GM23338 (cell line): ENCODE measurements at regions not wholly inside any gene's neighbourhood (a gene's known extent, or its start where the extent isn't known, plus 50 kb on each side); places are given as distances from the start of the nearest gene placed in this dataset.
"Not testable (repeated sequence)": the region's sequence is repeated elsewhere in the genome, so short reads cannot be mapped to it uniquely, and the experiment has no call there.

Experiments
- ATAC-seq: fragments of 200-7000 bp; cut with Tn5 transposase; 3 replicates; pipeline ENCODE4 v1.9.1; 2020
- DNase-seq: peaks from one replicate; pipeline ENCODE4 v3.0.0-alpha.2; 2015; ENCODE audit warnings: low spot score
- H2AFZ ChIP-seq: fragments of 200-600 bp; sonication (generic); 2 replicates; pipeline ENCODE4 v1.8.0; 2016; ENCODE audit warnings: antibody characterized with exemption, mild to moderate bottlenecking, moderate library complexity
- H3F3A ChIP-seq: fragments of 200-600 bp; sonication (generic); replicated peaks from 2 replicates; pipeline ENCODE4 v1.8.0; 2017; ENCODE audit warnings: antibody characterized with exemption, mixed run types, low read depth
- H3K27ac ChIP-seq: fragments of 200-600 bp; sonication (generic); 2 replicates; pipeline ENCODE4 v1.6.1; 2016; ENCODE audit warnings: low read depth
- H3K27me3 ChIP-seq: fragments of 200-600 bp; sonication (generic); 2 replicates; pipeline ENCODE4 v1.8.0; 2016; ENCODE audit warnings: mild to moderate bottlenecking, mixed run types, moderate library complexity; ENCODE audit not compliant: insufficient read depth
- H3K36me3 ChIP-seq: fragments of 200-600 bp; sonication (generic); 2 replicates; pipeline ENCODE4 v1.8.0; 2016; ENCODE audit warnings: mild to moderate bottlenecking; ENCODE audit not compliant: insufficient read depth
- H3K4me1 ChIP-seq: fragments of 200-600 bp; sonication (generic); 2 replicates; pipeline ENCODE4 v1.8.0; 2016; ENCODE audit warnings: mild to moderate bottlenecking, moderate library complexity; ENCODE audit not compliant: insufficient read depth
- H3K4me2 ChIP-seq: fragments of 200-600 bp; sonication (generic); 2 replicates; pipeline ENCODE4 v1.7.1; 2017; ENCODE audit warnings: mixed run types
- H3K4me3 ChIP-seq: fragments of 200-600 bp; sonication (generic); 2 replicates; pipeline ENCODE4 v1.6.1; 2016; ENCODE audit warnings: mixed run types
- H3K79me2 ChIP-seq: fragments of 200-600 bp; sonication (generic); replicated peaks from 2 replicates; pipeline ENCODE4 v1.8.0; 2017; ENCODE audit warnings: mild to moderate bottlenecking; ENCODE audit not compliant: insufficient read depth
- H3K9me2 ChIP-seq: fragments of 200-600 bp; sonication (generic); 2 replicates; pipeline ENCODE4 v1.8.0; 2017; ENCODE audit not compliant: insufficient read depth
- H4K20me1 ChIP-seq: fragments of 200-600 bp; sonication (generic); replicated peaks from 2 replicates; pipeline ENCODE4 v1.8.0; 2017; ENCODE audit warnings: mild to moderate bottlenecking; ENCODE audit not compliant: insufficient read depth
- H3K27ac Mint-ChIP-seq: 2 replicates; pipeline ENCODE4 v1.8.0; 2020; ENCODE audit warnings: inconsistent platforms, mild to moderate bottlenecking, moderate library complexity, mixed read lengths
- H3K27me3 Mint-ChIP-seq: 3 replicates; pipeline ENCODE4 v1.8.0; 2022; ENCODE audit warnings: low read depth, mild to moderate bottlenecking, moderate library complexity, mixed read lengths, inconsistent platforms; ENCODE audit not compliant: insufficient read depth, poor library complexity
- H3K36me3 Mint-ChIP-seq: 3 replicates; pipeline ENCODE4 v1.8.0; 2021; ENCODE audit warnings: low read depth, mild to moderate bottlenecking, inconsistent platforms, moderate library complexity, mixed read lengths
- H3K4me1 Mint-ChIP-seq: 3 replicates; pipeline ENCODE4 v1.8.0; 2020; ENCODE audit warnings: mild to moderate bottlenecking, inconsistent platforms, mixed read lengths
- H3K4me3 Mint-ChIP-seq: 3 replicates; pipeline ENCODE4 v1.8.0; 2021; ENCODE audit warnings: moderate library complexity, mild to moderate bottlenecking, inconsistent platforms, mixed read lengths
- H3K9me3 Mint-ChIP-seq: 3 replicates; pipeline ENCODE4 v1.8.0; 2020; ENCODE audit warnings: moderate library complexity, mild to moderate bottlenecking, inconsistent platforms, mixed read lengths
- POLR2AphosphoS5 ChIP-seq: IDR thresholded peaks from 2 replicates; pipeline ENCODE4 v1.6.1; 2016; ENCODE audit warnings: antibody characterized with exemption, low read depth

- H3F3A ChIP-seq, H3K36me3 ChIP-seq, H3K9me2 ChIP-seq, H3K4me1 ChIP-seq, H3K27me3 ChIP-seq, H2AFZ ChIP-seq, H3K9me3 Mint-ChIP-seq: not testable (repeated sequence)
- H3K4me3 ChIP-seq: peak overlapping the region; percentile 92
- Mint-ChIP-seq H3K27me3 (peaks cover 24% of the 10 kb centered on the region), H3K4me1 (peaks cover 20% of the 10 kb centered on the region), H3K27ac (peak overlapping the region; percentile 99), H3K36me3 (peaks cover 41% of the 10 kb centered on the region), H3K4me3 (peak overlapping the region; percentile 93)
- ATAC-seq (peak; percentile 89), DNase-seq (peak; percentile 83)
- peak overlapping the region; percentile 79 for H3K4me2 ChIP-seq
- peak overlapping the region; percentile 98 for H3K27ac ChIP-seq
- H3K79me2 ChIP-seq: peaks cover 83% of the 10 kb centered on the region
- TF ChIP-seq POLR2AphosphoS5: peak; percentile 75
- peaks cover 29% of the 10 kb centered on the region for H4K20me1 ChIP-seq
These were observed 93.0 kb downstream of the CRLF3 start for GRCh38 chr17:30731210-30732132.

- not testable (repeated sequence) for H3K4me1 ChIP-seq, H3K27me3 ChIP-seq, H2AFZ ChIP-seq, H3F3A ChIP-seq, DNase-seq, H3K9me3 Mint-ChIP-seq, H3K9me2 ChIP-seq, H3K36me3 ChIP-seq
- H3K27ac Mint-ChIP-seq: peak overlapping the region; percentile 92
- peak overlapping the region; percentile 93 for H3K4me3 Mint-ChIP-seq
- peak overlapping the region; percentile 50 for H3K4me3 ChIP-seq
- H3K4me2 ChIP-seq: peak overlapping the region; percentile 67
- H3K27ac ChIP-seq: peak overlapping the region; percentile 89
- peaks cover 83% of the 10 kb centered on the region for H3K79me2 ChIP-seq
- peaks cover 35% of the 10 kb centered on the region for H4K20me1 ChIP-seq
- ATAC-seq: peak; percentile 9
- peaks cover 20% of the 10 kb centered on the region for H3K4me1 Mint-ChIP-seq
- peaks cover 38% of the 10 kb centered on the region for H3K36me3 Mint-ChIP-seq
- H3K27me3 Mint-ChIP-seq: peaks cover 22% of the 10 kb centered on the region
These were observed 93.7 kb downstream of the CRLF3 start for GRCh38 chr17:30730837-30731209.

- H3K36me3 Mint-ChIP-seq: peaks cover 33% of the 10 kb centered on the region
- peak overlapping the region; percentile 93 for H3K4me3 Mint-ChIP-seq
- Histone ChIP-seq H4K20me1 (peaks cover 39% of the 10 kb centered on the region), H3K4me3 (peak overlapping the region; percentile 50), H3K27ac (peak overlapping the region; percentile 89; the same call in 1 of the 2 replicates), H3K79me2 (peaks cover 83% of the 10 kb centered on the region)
- H3K9me3 Mint-ChIP-seq, H3K36me3 ChIP-seq, DNase-seq, H2AFZ ChIP-seq, H3F3A ChIP-seq, H3K4me1 ChIP-seq, H3K4me2 ChIP-seq, H3K9me2 ChIP-seq, H3K27me3 ChIP-seq, ATAC-seq: not testable (repeated sequence)
- peak overlapping the region; percentile 92 for H3K27ac Mint-ChIP-seq
- peaks cover 20% of the 10 kb centered on the region for H3K27me3 Mint-ChIP-seq
- H3K4me1 Mint-ChIP-seq: peaks cover 16% of the 10 kb centered on the region
These were observed 94.2 kb downstream of the CRLF3 start for GRCh38 chr17:30730171-30730836.

- H4K20me1 ChIP-seq: peaks cover 37% of the 10 kb centered on the region
These were observed 94.9 kb downstream of the CRLF3 start for GRCh38 chr17:30729471-30730170.

GRCh38 chr17:30727517-30727916 is 97.0 kb downstream of the CRLF3 start:
- not testable (repeated sequence) for ATAC-seq, H3K27me3 ChIP-seq, H2AFZ ChIP-seq, H3F3A ChIP-seq, H3K4me3 Mint-ChIP-seq, H3K9me2 ChIP-seq, H3K4me3 ChIP-seq, H3K27ac ChIP-seq, DNase-seq, H3K4me2 ChIP-seq, H3K9me3 Mint-ChIP-seq, H3K4me1 ChIP-seq, H3K27ac Mint-ChIP-seq, H3K4me1 Mint-ChIP-seq, H3K36me3 ChIP-seq
- H4K20me1 ChIP-seq: peaks cover 28% of the 10 kb centered on the region
- Mint-ChIP-seq H3K36me3 (peaks cover 22% of the 10 kb centered on the region), H3K27me3 (peaks cover 18% of the 10 kb centered on the region)
- H3K79me2 ChIP-seq: peaks cover 83% of the 10 kb centered on the region

More at GRCh38 chr17:30729471-30730170, 94.9 kb downstream of the CRLF3 start:
- not testable (repeated sequence) for H3K36me3 ChIP-seq, H3K9me3 Mint-ChIP-seq, H3K4me2 ChIP-seq, H3F3A ChIP-seq, H3K4me1 ChIP-seq, H3K9me2 ChIP-seq, H3K27me3 ChIP-seq, H2AFZ ChIP-seq, DNase-seq, ATAC-seq, H3K4me3 ChIP-seq, H3K27ac ChIP-seq, H3K27ac Mint-ChIP-seq
- Mint-ChIP-seq H3K4me1 (peaks cover 14% of the 10 kb centered on the region), H3K36me3 (peaks cover 32% of the 10 kb centered on the region), H3K4me3 (peak overlapping the region; percentile 93; the same call in 2 of the 3 replicates), H3K27me3 (peaks cover 18% of the 10 kb centered on the region)
- peaks cover 83% of the 10 kb centered on the region for H3K79me2 ChIP-seq

GRCh38 chr17:30726734-30727133 is 97.8 kb downstream of the CRLF3 start:
- not testable (repeated sequence) for H2AFZ ChIP-seq, H3K4me1 Mint-ChIP-seq, H3K27me3 ChIP-seq, H3K4me3 Mint-ChIP-seq, H3K9me3 Mint-ChIP-seq, H3F3A ChIP-seq, H3K4me3 ChIP-seq, ATAC-seq, DNase-seq, H3K36me3 ChIP-seq, H3K9me2 ChIP-seq, H3K4me1 ChIP-seq, H3K4me2 ChIP-seq, H3K27ac ChIP-seq, H3K27ac Mint-ChIP-seq
- Histone ChIP-seq H3K79me2 (peaks cover 86% of the 10 kb centered on the region), H4K20me1 (peaks cover 28% of the 10 kb centered on the region)
- H3K27me3 Mint-ChIP-seq: peaks cover 18% of the 10 kb centered on the region
- H3K36me3 Mint-ChIP-seq: peaks cover 22% of the 10 kb centered on the region
